Small intestine (tissue), 7 donors: ENCODE measurements at regions not wholly inside any gene's neighbourhood (a gene's known extent, or its start where the extent isn't known, plus 50 kb on each side); places are given as distances from the start of the nearest gene placed in this dataset.
"Not testable (repeated sequence)": the region's sequence is repeated elsewhere in the genome, so short reads cannot be mapped to it uniquely, and the experiment has no call there.

Experiments used
- DNase-seq, 2 donors: peaks; one replicate each; pipeline versions ENCODE4 v3.0.0 to v3.0.0-alpha.2; 2013
- FAIRE-seq: peaks from 2 replicates; lab custom pipeline; 2012; peaks lifted over from hg19 to GRCh38; lab: Jason Lieb, UNC
- H3K27ac ChIP-seq, 3 donors: one replicate each; pipeline ENCODE4 v1.5.1; 2013; ENCODE audit warnings: low read length in 2 of 3, mild to moderate bottlenecking in 2 of 3, control low read depth in 1 of 3, inconsistent platforms in 1 of 3, low read depth in 1 of 3, moderate library complexity in 1 of 3
- H3K27me3 ChIP-seq, 3 donors: one replicate each; pipeline ENCODE4 v1.6.1; 2013; ENCODE audit warnings: low read length in 3 of 3, inconsistent platforms in 1 of 3; ENCODE audit not compliant: control insufficient read depth in 3 of 3, insufficient read depth in 3 of 3
- H3K36me3 ChIP-seq, 3 donors: one replicate each; pipeline ENCODE4 v1.6.1; 2013; ENCODE audit warnings: low read length in 3 of 3, inconsistent platforms in 1 of 3, low read depth in 1 of 3, mild to moderate bottlenecking in 1 of 3, moderate library complexity in 1 of 3; ENCODE audit not compliant: control insufficient read depth in 3 of 3, insufficient read depth in 2 of 3
- H3K4me1 ChIP-seq, 3 donors: one replicate each; pipeline ENCODE4 v1.6.1; 2013; ENCODE audit warnings: low read length in 2 of 3, inconsistent platforms in 1 of 3, low read depth in 1 of 3, mild to moderate bottlenecking in 1 of 3, moderate library complexity in 1 of 3; ENCODE audit not compliant: control insufficient read depth in 3 of 3, insufficient read depth in 2 of 3
- H3K4me3 ChIP-seq, 3 donors: one replicate each; pipeline ENCODE4 v1.5.1; 2013; ENCODE audit warnings: low read length in 3 of 3, control low read depth in 1 of 3, inconsistent platforms in 1 of 3, low read depth in 1 of 3, mild to moderate bottlenecking in 1 of 3, moderate library complexity in 1 of 3
- H3K9me3 ChIP-seq, 2 donors: one replicate each; pipeline ENCODE4 v1.6.1; 2013; ENCODE audit warnings: low read depth in 1 of 2, low read length in 1 of 2; ENCODE audit not compliant: control insufficient read depth in 2 of 2, insufficient read depth in 1 of 2
- WGBS, 3 donors: extraction: QIAGEN DNeasy Blood & Tissue Kit; methylation state at CpG; one replicate each; pipeline ENCODE4 v1.1.7; 2013; 5-methylcytosine and 5-hydroxymethylcytosine counted together
- donor health status: healthy with polysubstance abuse.
- donor health status: control.
- donor health status: control.
- donor health status: Bipolar disorder and iron deficiency.
- donor health status: healthy.

- not testable (repeated sequence) for H3K27ac ChIP-seq, H3K36me3 ChIP-seq, H3K4me3 ChIP-seq, FAIRE-seq, H3K27me3 ChIP-seq, H3K9me3 ChIP-seq, H3K4me1 ChIP-seq, DNase-seq
- WGBS, 3 donors, result 60 to 70% (median 69%) methylated on average over 13 of the region's 13 CpGs
Measured at GRCh38 chr3:157581956-157582636, 78.9 kb upstream of the VEPH1 start.

DNA sequence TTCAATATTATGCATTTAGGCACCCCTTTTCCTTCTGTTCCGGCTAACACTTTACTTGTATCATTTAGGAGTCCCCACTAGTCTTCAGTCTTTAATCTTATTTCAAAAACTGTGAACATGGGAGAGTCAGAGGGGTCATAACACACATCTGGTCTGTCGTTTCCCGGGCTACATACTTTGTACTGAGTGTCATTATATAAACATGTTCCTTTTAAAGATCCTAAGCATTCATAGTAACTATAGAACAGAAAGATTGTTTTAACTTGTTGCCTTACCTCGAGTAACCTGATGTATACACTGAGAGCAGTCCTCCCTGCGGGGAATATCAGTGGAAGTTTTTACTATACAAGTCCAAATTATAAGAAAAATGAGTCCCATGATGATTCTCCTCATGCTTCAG, 78.2 kb upstream of the VEPH1 start:
- WGBS, 3 donors, result 59 to 76% (median 74%) methylated on average over 5 of the region's 5 CpGs
- H3K4me3 ChIP-seq, result no peak overlapping the region
- H3K9me3 ChIP-seq, result no peaks in the 10 kb centered on the region
- H3K27ac ChIP-seq, result no peak overlapping the region
- no peaks in the 10 kb centered on the region for H3K36me3 ChIP-seq
- DNase-seq (no peak), FAIRE-seq (no peak)
- no peaks in the 10 kb centered on the region for H3K27me3 ChIP-seq
- H3K4me1 ChIP-seq, result no peaks in the 10 kb centered on the region

DNA sequence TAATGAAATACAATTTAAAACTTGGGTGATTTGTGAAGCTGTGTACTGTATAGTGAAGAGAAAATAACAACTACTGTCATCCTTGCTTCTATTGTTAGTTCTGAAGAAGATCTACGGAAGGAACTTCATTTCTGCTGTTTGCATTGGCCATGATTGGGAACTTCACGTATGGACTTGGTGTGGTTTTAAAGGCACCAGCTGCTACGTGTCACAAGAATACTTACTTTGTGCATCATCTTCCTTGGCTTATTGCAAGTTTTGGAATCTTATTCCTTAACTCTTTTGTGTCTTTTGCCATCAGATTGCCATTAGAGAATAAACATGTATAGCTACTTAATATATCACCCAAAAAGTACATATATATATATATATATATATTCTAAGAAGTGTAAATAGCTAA, 75.0 kb upstream of the VEPH1 start:
- H3K27me3 ChIP-seq, result no peaks in the 10 kb centered on the region
- H3K27ac ChIP-seq, result no peak overlapping the region

DNA sequence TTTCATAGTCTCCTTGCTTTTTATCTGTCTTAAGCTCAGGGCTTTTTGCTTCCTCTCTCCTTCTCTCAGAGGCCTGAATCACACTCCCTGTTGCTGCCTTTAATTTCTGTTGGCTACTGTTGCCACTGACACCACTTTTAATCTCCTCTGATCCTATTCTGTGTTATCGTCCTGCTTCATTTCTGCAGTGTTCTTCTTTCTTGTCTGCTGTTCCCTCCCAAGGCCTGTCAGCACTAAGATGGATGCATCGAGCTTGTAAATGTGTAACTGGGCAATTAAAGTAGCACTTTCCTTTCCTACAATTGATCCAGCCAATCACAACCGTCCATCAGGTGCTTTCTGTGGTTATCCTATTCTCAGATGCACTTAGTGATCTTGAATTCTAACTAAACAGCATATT, 71.3 kb upstream of the VEPH1 start:
- Histone ChIP-seq H3K4me1 (no peaks in the 10 kb centered on the region), H3K27me3 (no peaks in the 10 kb centered on the region), H3K27ac (no peak overlapping the region), H3K4me3 (no peak overlapping the region), H3K9me3 (no peaks in the 10 kb centered on the region), H3K36me3 (no peaks in the 10 kb centered on the region)
- DNase-seq, result no peak
- FAIRE-seq, result no peak
- 24 to 48% (median 26%) methylated on average over 3 of the region's 3 CpGs for WGBS, 3 donors

More for the DNA sequence above, 75.0 kb upstream of the VEPH1 start:
- DNase-seq, result no peak
- no peaks in the 10 kb centered on the region for H3K4me1 ChIP-seq
- no peaks in the 10 kb centered on the region for H3K36me3 ChIP-seq
- WGBS, 3 donors, result 71 to 78% (median 78%) methylated on average over 3 of the region's 3 CpGs
- no peaks in the 10 kb centered on the region for H3K9me3 ChIP-seq
- FAIRE-seq, result no peak
- no peak overlapping the region for H3K4me3 ChIP-seq

GRCh38 chr3:157573780-157574378, 70.7 kb upstream of the VEPH1 start:
- H3K27ac ChIP-seq, result no peak overlapping the region
- WGBS, 3 donors, result 40 to 72% (median 55%) methylated on average over 1 of the region's 1 CpG
- H3K27me3 ChIP-seq, result no peaks in the 10 kb centered on the region
- H3K4me1 ChIP-seq, result no peaks in the 10 kb centered on the region
- H3K4me3 ChIP-seq, result no peak overlapping the region
- H3K9me3 ChIP-seq, result no peaks in the 10 kb centered on the region
- FAIRE-seq, result no peak
- no peaks in the 10 kb centered on the region for H3K36me3 ChIP-seq
- DNase-seq, result peak in 1 of 2 donors; percentile 2

- no peak for FAIRE-seq
- Histone ChIP-seq H3K36me3 (no peaks in the 10 kb centered on the region), H3K27ac (no peak overlapping the region), H3K9me3 (no peaks in the 10 kb centered on the region), H3K4me1 (no peaks in the 10 kb centered on the region), H3K4me3 (no peak overlapping the region), H3K27me3 (no peaks in the 10 kb centered on the region)
- DNase-seq, result no peak
- WGBS, 3 donors, result 75 to 80% (median 77%) methylated on average over 1 of the region's 1 CpG
Measured at GRCh38 chr3:157573281-157573680, 70.1 kb upstream of the VEPH1 start.

DNA sequence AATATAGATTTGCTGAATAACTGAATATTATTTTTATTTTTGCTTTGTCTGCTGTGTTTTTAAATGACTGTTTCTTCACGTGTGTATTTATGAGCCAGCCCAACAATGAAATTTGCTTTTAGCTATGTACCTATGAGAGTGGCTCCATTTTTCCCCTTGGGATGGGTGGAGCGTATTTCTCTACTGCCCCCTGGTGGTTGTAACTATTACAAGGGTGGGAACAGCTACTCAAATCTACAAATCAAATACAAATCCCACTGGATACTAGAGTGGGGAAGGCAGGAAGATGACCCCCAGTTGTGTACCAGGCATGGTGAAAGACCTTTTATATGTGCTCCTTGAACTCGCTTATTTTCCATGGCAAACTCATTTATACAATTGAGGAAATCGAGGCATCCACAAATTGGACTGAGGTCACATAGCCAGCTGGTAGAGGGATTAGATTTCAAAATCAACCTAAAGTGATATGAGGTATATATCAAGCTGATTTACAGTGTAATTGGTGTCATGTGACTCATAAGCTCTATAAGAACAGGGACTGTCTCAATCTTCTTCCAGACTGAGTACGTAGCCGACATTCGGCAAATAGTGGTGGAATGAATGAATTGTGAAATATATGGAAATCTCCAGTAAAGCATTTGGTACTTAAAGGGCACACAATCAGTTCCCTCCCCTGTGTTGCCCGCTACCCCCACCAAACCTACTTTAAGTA, 69.5 kb upstream of the VEPH1 start:
- Histone ChIP-seq H3K27ac (no peak overlapping the region), H3K36me3 (no peaks in the 10 kb centered on the region), H3K4me1 (no peaks in the 10 kb centered on the region), H3K27me3 (no peaks in the 10 kb centered on the region), H3K4me3 (no peak overlapping the region), H3K9me3 (no peaks in the 10 kb centered on the region)
- WGBS, 3 donors, result 63 to 67% (median 63%) methylated on average over 8 of the region's 8 CpGs
- DNase-seq (peak; percentile 29 to 46), FAIRE-seq (no peak)

DNA sequence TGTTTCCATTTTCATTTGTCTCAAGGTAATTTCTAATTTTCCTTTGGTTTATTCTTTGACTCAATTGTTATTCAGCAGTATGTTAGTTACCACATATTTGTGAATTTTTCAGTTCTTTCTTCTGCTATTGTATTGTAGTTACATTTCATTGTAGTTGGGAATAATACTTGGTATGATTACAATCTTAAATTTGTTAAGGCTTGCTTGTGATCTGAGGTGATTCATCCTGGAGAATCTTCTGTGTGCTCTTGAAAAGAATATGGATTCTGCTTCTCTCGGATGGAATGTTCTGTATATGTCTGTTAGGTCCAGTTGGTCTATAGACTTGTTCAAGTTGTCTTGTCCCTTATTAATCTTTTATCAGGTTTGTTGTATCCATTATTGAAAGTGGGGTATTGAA, 63.4 kb upstream of the VEPH1 start:
- Histone ChIP-seq H3K27me3 (no peaks in the 10 kb centered on the region), H3K9me3 (no peaks in the 10 kb centered on the region), H3K36me3 (no peaks in the 10 kb centered on the region), H3K4me1 (no peaks in the 10 kb centered on the region), H3K4me3 (no peak overlapping the region), H3K27ac (no peak overlapping the region)
- 91 to 97% (median 93%) methylated on average over 1 of the region's 1 CpG for WGBS, 3 donors
- FAIRE-seq (no peak), DNase-seq (no peak)
